Right lobe of liver (tissue), 4 donors: ENCODE measurements at regions not wholly inside any gene's neighbourhood (a gene's known extent, or its start where the extent isn't known, plus 50 kb on each side); places are given as distances from the start of the nearest gene placed in this dataset.

Source experiments
- CTCF ChIP-seq, 4 donors: fragments of 200-600 bp in 3 of 4; fragments of 450-650 bp in 1 of 4; IDR thresholded peaks; one replicate each; pipeline versions ENCODE4 v1.5.1 to v1.8.0; 2016 to 2022; ENCODE audit warnings: antibody characterized with exemption in 4 of 4, mild to moderate bottlenecking in 2 of 4
- POLR2A ChIP-seq: fragments of 450-650 bp; IDR thresholded peaks from one replicate; pipeline ENCODE4 v1.6.1; 2017; ENCODE audit warnings: antibody characterized with exemption, mild to moderate bottlenecking
- donor health status: DM: no; HTN: no; CAD: no.
- donor health status: DM: no; HTN: no; CAD: no.
- donor health status: DM: no; HTN: yes; CAD: no.

GRCh38 chr5:143505354-143505753, 101.9 kb upstream of the NR3C1 start:
- TF ChIP-seq CTCF (IDR thresholded peaks at IDR 0.05) = no peak
- TF ChIP-seq POLR2A = no peak
